ENCODE measurements at regions not wholly inside any gene's neighbourhood (a gene's known extent, or its start where the extent isn't known, plus 50 kb on each side); places are given as distances from the start of the nearest gene placed in this dataset.

- TF ChIP-seq CTCF (IDR thresholded peaks at IDR 0.05) = no peak
- no peak for TF ChIP-seq POLR2AphosphoS5 (IDR thresholded peaks at IDR 0.05)
- no peak for TF ChIP-seq POLR2A (IDR thresholded peaks at IDR 0.05)
Measured at GRCh38 chr1:22334860-22335550, 116.6 kb upstream of the ZBTB40 start.
